HUES48 (cell line): ENCODE measurements at regions not wholly inside any gene's neighbourhood (a gene's known extent, or its start where the extent isn't known, plus 50 kb on each side); places are given as distances from the start of the nearest gene placed in this dataset.
"Not testable (repeated sequence)": the region's sequence is repeated elsewhere in the genome, so short reads cannot be mapped to it uniquely, and the experiment has no call there.

ENCODE experiments used
- H3K27ac ChIP-seq: one replicate; pipeline ENCODE4 v1.7.0; 2013; ENCODE audit warnings: low read depth, low read length, inconsistent platforms
- H3K27me3 ChIP-seq: 2 replicates; pipeline ENCODE4 v1.6.1; 2013; ENCODE audit warnings: mild to moderate bottlenecking, low read length; ENCODE audit not compliant: control insufficient read depth, insufficient read depth
- H3K36me3 ChIP-seq: 2 replicates; pipeline ENCODE4 v1.6.1; 2013; ENCODE audit warnings: low read length; ENCODE audit not compliant: control insufficient read depth, insufficient read depth
- H3K4me1 ChIP-seq: 2 replicates; pipeline ENCODE4 v1.6.1; 2013; ENCODE audit warnings: mild to moderate bottlenecking, low read length; ENCODE audit not compliant: control insufficient read depth, insufficient read depth
- H3K4me3 ChIP-seq: 2 replicates; pipeline ENCODE4 v1.5.1; 2013; ENCODE audit warnings: mild to moderate bottlenecking, low read depth, low read length
- H3K9ac ChIP-seq: 2 replicates; pipeline ENCODE4 v1.6.1; 2013; ENCODE audit warnings: mild to moderate bottlenecking, low read depth, low read length, moderate library complexity
- H3K9me3 ChIP-seq: 2 replicates; pipeline ENCODE4 v1.6.1; 2013; ENCODE audit warnings: low read length; ENCODE audit not compliant: control insufficient read depth, insufficient read depth

DNA sequence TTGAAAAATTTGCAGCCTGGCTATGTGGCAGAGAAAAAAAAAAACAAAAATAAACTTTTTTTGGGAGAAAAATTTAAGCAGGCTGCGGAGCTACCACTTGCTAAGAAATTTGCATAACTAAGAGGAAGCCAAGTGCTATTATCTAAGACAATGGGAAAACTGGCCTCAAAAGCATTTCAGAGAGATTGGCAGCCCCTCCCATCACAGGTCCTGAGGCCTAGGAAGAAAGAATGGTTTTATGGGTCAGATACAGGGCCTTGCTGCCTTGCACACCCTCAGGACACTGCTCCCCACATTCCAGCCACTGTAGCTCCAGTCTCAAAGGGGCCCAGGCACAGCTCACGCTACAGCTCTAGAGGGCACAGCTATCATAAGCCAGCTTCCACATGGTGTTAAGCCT is 777.9 kb downstream of the TENT5A start:
- H3K9ac ChIP-seq, result no peak overlapping the region
- H3K36me3 ChIP-seq, result no peaks in the 10 kb centered on the region
- no peaks in the 10 kb centered on the region for H3K27me3 ChIP-seq
- H3K4me3 ChIP-seq, result peak overlapping the region; percentile 36; the same call in 1 of the 2 replicates
- H3K9me3 ChIP-seq, result 0 out of 2 replicates have a peak, but pooled peaks cover 3% of the 10 kb centered on the region
- H3K27ac ChIP-seq, result no peak overlapping the region
- peaks cover 15% of the 10 kb centered on the region for H3K4me1 ChIP-seq

DNA sequence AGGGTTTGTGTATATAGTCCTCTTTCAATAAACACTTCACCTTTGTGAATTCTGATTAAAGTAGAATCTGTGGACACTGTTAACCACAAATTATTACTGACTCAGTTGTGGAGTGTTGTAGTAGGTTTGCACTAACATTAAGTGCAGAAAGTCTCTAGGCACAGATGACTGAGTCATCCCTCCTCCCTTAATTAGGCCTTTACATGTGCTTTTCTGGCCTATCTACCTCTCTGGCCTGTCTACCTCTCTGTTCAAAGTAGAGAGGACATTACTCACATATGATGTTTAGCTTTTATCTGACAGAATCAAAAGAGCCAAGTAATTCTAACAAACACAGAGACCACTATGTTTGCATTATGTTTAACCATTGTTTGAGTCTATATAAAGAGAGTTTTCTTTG is 783.0 kb downstream of the TENT5A start:
- peaks cover 17% of the 10 kb centered on the region for H3K4me1 ChIP-seq
- H3K27ac ChIP-seq, result no peak overlapping the region
- no peaks in the 10 kb centered on the region for H3K36me3 ChIP-seq
- H3K9ac ChIP-seq, result no peak overlapping the region
- H3K4me3 ChIP-seq, result no peak overlapping the region
- H3K27me3 ChIP-seq, result no peaks in the 10 kb centered on the region
- no peaks in the 10 kb centered on the region for H3K9me3 ChIP-seq

DNA sequence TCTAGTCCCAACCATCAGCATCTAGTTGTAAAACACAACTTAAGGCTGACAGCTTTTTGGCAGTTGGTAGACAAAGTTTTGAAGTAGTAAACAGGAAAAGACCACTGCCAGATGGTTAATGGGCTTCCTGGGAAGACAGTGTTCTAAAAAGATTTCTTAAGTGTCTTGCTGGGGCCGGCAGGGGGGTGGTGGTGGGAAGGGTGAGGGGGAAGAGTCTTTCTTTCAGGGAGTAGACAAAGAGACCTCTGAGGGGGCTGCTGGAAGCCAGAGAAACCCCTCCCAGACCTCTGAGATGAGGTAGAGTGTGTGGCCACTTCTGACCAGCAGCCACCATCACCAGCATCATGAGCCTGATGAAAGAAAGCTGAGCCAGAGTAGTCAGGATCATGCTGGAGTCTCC is 784.9 kb downstream of the TENT5A start:
- H3K4me1 ChIP-seq, result peaks cover 19% of the 10 kb centered on the region; the same call in 1 of the 2 replicates
- H3K4me3 ChIP-seq, result no peak overlapping the region
- no peak overlapping the region for H3K9ac ChIP-seq
- H3K36me3 ChIP-seq, result no peaks in the 10 kb centered on the region
- H3K27me3 ChIP-seq, result no peaks in the 10 kb centered on the region
- peak overlapping the region; percentile 78 for H3K27ac ChIP-seq
- H3K9me3 ChIP-seq, result no peaks in the 10 kb centered on the region

DNA sequence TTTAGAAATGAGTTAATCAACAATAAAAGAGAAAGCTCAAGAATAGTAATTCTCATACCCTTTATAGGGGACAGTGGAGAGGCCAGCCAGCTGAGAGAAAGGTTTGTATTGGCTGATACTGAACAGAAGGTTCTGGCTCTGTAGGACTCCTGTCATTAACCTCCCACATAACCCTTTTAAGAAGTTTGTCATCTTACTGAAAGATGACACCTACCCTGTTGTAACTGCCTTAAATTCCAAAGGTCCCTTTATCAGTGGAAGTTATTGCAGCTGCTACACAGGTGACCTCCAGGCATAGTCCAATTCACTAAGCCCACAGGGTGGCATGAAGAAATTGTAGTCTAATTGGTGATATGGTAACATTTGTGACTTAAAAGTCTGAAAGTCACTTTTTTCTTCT is 790.1 kb downstream of the TENT5A start:
- Histone ChIP-seq H3K36me3 (no peaks in the 10 kb centered on the region), H3K27ac (no peak overlapping the region), H3K9me3 (no peaks in the 10 kb centered on the region), H3K9ac (no peak overlapping the region), H3K4me3 (no peak overlapping the region), H3K27me3 (no peaks in the 10 kb centered on the region), H3K4me1 (peaks cover 13% of the 10 kb centered on the region; the same call in 1 of the 2 replicates)

DNA sequence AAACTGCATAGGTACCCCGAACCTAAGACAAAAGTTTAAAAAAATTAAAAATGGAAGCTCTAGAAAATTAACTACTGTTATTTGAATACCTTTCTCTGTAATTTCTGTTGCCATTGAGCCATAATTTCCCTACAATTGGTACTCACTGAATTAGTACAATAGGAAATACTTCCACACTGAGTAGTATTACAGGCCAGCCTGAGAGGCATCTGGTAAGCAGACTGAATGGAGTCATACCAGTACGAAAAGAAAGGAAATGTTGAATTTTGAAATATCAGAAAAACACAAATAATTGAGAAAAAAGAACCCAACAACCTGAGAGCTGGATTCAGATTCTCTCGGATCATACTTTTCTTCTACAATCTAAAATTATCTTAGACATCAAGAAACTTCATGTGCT is 791.3 kb downstream of the TENT5A start:
- H3K36me3 ChIP-seq, result no peaks in the 10 kb centered on the region
- H3K4me3 ChIP-seq, result no peak overlapping the region
- H3K27me3 ChIP-seq, result no peaks in the 10 kb centered on the region
- H3K27ac ChIP-seq, result no peak overlapping the region
- H3K9ac ChIP-seq, result no peak overlapping the region
- H3K9me3 ChIP-seq, result no peaks in the 10 kb centered on the region
- H3K4me1 ChIP-seq, result peaks cover 9% of the 10 kb centered on the region; the same call in 1 of the 2 replicates

DNA sequence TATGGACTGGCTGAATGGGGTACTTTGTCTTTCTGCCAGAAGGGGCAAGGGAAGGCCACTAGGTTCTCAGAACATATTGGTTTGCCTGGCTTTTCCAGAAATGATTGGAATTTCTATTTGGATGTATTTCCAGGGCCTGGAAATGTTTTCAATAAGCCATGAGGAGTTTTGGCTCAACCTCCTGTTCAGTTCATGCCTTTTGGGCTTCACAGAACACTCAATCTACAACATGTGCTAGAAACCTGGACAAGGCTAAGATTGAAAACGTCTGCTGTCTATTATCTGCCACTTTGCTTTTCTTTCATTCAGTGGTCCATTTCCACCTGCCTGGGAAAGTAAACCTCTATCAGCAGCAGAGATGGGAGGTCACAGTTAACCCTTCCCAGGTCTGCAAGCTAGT is 793.4 kb downstream of the TENT5A start:
- H3K27ac ChIP-seq, result no peak overlapping the region
- H3K9ac ChIP-seq, result no peak overlapping the region
- no peaks in the 10 kb centered on the region for H3K9me3 ChIP-seq
- H3K4me1 ChIP-seq, result peaks cover 12% of the 10 kb centered on the region; the same call in 1 of the 2 replicates
- H3K36me3 ChIP-seq, result no peaks in the 10 kb centered on the region
- no peak overlapping the region for H3K4me3 ChIP-seq
- H3K27me3 ChIP-seq, result no peaks in the 10 kb centered on the region

DNA sequence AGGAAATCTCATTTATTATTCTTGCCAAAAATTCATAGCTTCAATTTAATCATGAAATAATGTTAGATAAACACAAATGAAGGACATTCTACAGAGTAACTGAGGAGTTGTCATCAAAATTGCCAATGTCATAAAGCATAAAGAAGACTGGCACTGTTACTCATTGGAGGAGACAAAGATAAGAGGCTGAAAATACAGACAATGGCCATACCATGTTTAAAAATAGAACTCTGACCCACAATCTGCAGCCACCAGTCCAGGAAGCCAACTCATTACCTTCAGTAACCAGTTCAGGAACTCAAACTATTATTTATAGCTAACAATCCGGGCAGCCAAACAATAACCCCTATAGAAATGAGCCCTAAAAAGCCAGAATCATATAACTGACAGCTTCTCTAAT is 795.6 kb downstream of the TENT5A start:
- Histone ChIP-seq H3K36me3 (no peaks in the 10 kb centered on the region), H3K9me3 (no peaks in the 10 kb centered on the region), H3K4me3 (no peak overlapping the region), H3K27ac (no peak overlapping the region), H3K4me1 (peaks cover 3% of the 10 kb centered on the region; the same call in 1 of the 2 replicates), H3K9ac (no peak overlapping the region), H3K27me3 (no peaks in the 10 kb centered on the region)

DNA sequence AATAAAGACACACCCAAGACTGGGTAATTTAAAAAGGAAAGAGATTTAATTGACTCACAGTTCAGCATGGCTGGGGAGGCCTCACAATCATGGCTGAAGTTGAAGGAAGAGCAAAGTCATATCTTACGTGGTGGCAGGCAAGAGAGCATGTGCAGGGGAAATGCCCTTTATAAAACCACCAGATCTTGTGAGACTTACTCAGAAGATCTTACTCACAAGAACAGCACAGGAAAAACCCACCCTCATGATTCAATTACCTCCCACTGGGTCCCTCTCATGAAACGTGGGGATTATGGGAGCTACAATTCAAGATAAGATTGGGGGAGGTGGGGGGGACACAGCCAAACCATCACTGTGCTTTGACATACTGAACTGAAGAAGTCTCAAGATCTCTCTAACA is 800.0 kb downstream of the TENT5A start:
- not testable (repeated sequence) for H3K9ac ChIP-seq, H3K9me3 ChIP-seq, H3K4me1 ChIP-seq, H3K27me3 ChIP-seq, H3K36me3 ChIP-seq, H3K27ac ChIP-seq, H3K4me3 ChIP-seq

DNA sequence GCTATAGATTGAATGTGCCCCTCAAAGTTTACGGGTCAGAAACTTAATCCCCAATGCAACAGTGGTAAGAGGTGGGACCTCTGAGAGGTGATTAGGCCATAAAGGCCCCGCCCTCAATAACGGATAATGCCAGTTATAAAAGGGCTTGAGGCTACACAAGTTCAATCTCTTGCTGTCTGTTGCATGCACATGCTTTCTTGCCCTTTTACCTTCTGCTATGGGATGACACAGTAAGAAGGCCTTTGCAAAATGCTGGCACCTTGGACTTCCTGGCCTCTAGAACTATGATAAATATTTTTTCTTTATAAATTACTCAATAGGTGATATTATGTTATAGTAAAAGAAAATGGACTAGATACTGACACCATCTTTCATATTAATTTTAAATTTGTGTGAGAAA is 806.1 kb downstream of the TENT5A start:
- Histone ChIP-seq H3K27ac (no peak overlapping the region), H3K4me3 (no peak overlapping the region), H3K9ac (no peak overlapping the region), H3K36me3 (no peaks in the 10 kb centered on the region), H3K27me3 (no peaks in the 10 kb centered on the region), H3K9me3 (no peaks in the 10 kb centered on the region), H3K4me1 (no peaks in the 10 kb centered on the region)

DNA sequence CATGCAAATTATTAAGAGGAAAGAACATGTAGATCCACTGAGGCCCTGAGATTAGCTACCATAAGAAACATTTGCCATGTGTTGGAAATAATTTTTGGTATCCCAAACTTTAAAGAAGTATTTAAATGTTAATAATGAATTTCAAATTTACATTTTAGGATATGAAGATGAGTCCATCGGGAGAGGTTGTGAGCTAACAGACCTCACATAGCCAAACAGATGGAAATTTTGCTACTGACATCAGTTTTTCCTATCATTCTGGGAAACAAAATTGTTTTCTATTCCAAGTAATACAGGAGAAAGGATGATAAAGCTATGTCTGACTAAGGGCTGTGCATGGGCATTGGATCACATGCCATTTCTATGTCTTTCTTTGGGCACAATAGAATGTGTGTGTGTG is 809.6 kb downstream of the TENT5A start:
- no peak overlapping the region for H3K27ac ChIP-seq
- H3K9ac ChIP-seq, result no peak overlapping the region
- H3K4me3 ChIP-seq, result no peak overlapping the region
- H3K4me1 ChIP-seq, result no peaks in the 10 kb centered on the region
- H3K27me3 ChIP-seq, result no peaks in the 10 kb centered on the region
- no peaks in the 10 kb centered on the region for H3K36me3 ChIP-seq
- H3K9me3 ChIP-seq, result no peaks in the 10 kb centered on the region

DNA sequence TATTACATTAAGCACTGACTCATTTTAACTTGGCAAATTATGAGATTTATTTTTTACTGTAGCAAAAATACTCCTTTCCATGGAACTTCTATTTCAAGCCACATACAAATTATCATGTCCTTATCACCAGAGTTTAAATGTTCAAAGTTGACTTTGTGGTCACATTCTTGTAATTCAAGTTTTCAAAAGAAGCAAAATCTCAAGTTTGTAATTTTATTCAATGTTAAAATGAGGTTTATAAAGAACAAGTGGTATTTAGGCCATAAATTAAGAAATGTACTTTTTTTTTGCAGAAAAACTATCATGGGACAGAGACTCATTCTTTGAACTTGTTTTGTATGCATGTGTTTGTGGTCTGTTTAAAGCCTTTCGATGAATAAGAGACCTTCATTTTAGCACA is 811.5 kb downstream of the TENT5A start:
- no peaks in the 10 kb centered on the region for H3K9me3 ChIP-seq
- H3K9ac ChIP-seq, result no peak overlapping the region
- H3K4me3 ChIP-seq, result no peak overlapping the region
- no peaks in the 10 kb centered on the region for H3K27me3 ChIP-seq
- no peak overlapping the region for H3K27ac ChIP-seq
- H3K4me1 ChIP-seq, result no peaks in the 10 kb centered on the region
- no peaks in the 10 kb centered on the region for H3K36me3 ChIP-seq

DNA sequence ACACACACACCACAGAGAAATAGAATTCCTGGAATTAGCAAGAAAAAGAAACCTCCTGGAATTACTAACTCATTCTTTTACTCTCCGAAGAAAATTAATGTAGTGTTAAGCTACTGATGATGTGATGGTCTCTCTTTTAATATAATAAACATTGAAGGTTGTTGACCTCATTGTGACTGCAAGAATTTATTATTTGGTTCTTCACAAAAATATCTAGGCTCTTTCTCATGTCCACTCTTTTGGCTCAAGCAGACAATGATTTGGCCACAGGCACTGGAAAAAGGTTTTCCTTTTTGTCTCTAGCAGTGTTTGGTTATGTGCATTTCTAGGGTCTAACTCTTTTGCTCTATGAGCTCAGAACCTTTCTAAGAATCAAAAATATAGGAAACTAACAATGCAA is 811.9 kb downstream of the TENT5A start:
- Histone ChIP-seq H3K9me3 (no peaks in the 10 kb centered on the region; the same call in 1 of the 2 replicates), H3K9ac (no peak overlapping the region), H3K4me3 (no peak overlapping the region), H3K36me3 (no peaks in the 10 kb centered on the region), H3K27ac (no peak overlapping the region), H3K27me3 (no peaks in the 10 kb centered on the region), H3K4me1 (no peaks in the 10 kb centered on the region)
